SK-N-SH (cell line): ENCODE measurements at regions not wholly inside any gene's neighbourhood (a gene's known extent, or its start where the extent isn't known, plus 50 kb on each side); places are given as distances from the start of the nearest gene placed in this dataset.

Source experiments
- CTCF ChIA-PET: fragments of 300-600, 350-600 bp; formaldehyde crosslinking; extraction: SDS; loops from one replicate; lab custom pipeline; 2021; lab: Yijun Ruan, JAX
- POLR2A ChIA-PET: fragments of 350-600 bp; sonication (Branson Sonifier 250); formaldehyde crosslinking; extraction: SDS; loops from one replicate; lab custom pipeline; 2020; ENCODE audit warnings: antibody characterized with exemption, inconsistent platforms; lab: Yijun Ruan, JAX
- DNase-seq: peaks from one replicate; pipeline ENCODE4 v3.0.0; 2012
- H2AFZ ChIP-seq: fragments of 200-600 bp; sonication (generic); 2 replicates; pipeline ENCODE4 v1.8.1; 2016; ENCODE audit warnings: antibody characterized with exemption, mild to moderate bottlenecking, low read depth
- H3F3A ChIP-seq: fragments of 200-600 bp; sonication (generic); replicated peaks from 2 replicates; pipeline ENCODE3; 2016; ENCODE audit warnings: antibody characterized with exemption, mild to moderate bottlenecking; ENCODE audit not compliant: insufficient read depth
- H3K27ac ChIP-seq, 2 experiments: fragments of 200-500 bp in 1 of 2; fragments of 200-600 bp in 1 of 2; sonication (Bioruptor generic) in 1 of 2; sonication (generic), shearing (Covaris generic) in 1 of 2; 2 replicates each; pipeline versions ENCODE4 v1.5.1 to v1.6.1; 2014 to 2016; ENCODE audit warnings: low read depth in 2 of 2, inconsistent platforms in 1 of 2, low read length in 1 of 2, mild to moderate bottlenecking in 1 of 2, mixed read lengths in 1 of 2
- H3K27me3 ChIP-seq: fragments of 200-600 bp; sonication (generic), shearing (Covaris generic); 2 replicates; pipeline ENCODE4 v1.6.1; 2016; ENCODE audit warnings: mixed run types; ENCODE audit not compliant: insufficient read depth
- H3K36me3 ChIP-seq, 2 experiments: fragments of 200-500 bp in 1 of 2; fragments of 200-600 bp in 1 of 2; sonication (Bioruptor generic) in 1 of 2; sonication (generic) in 1 of 2; replicated peaks in 1 of 2; 2 replicates each; pipeline versions ENCODE3 to v1.5.1; 2014 to 2016; ENCODE audit warnings: low read length in 1 of 2, mild to moderate bottlenecking in 1 of 2; ENCODE audit not compliant: insufficient read depth in 2 of 2, control insufficient read depth in 1 of 2
- H3K4me1 ChIP-seq, 2 experiments: fragments of 200-500 bp in 1 of 2; fragments of 200-600 bp in 1 of 2; sonication (Bioruptor generic) in 1 of 2; sonication (generic), shearing (Covaris generic) in 1 of 2; 2 replicates each; pipeline versions ENCODE4 v1.5.1 to v1.6.1; 2014 to 2016; ENCODE audit warnings: low read depth in 1 of 2, low read length in 1 of 2, mixed run types in 1 of 2; ENCODE audit not compliant: insufficient read depth in 2 of 2, control insufficient read depth in 1 of 2
- H3K4me2 ChIP-seq: fragments of 200-600 bp; sonication (generic), shearing (Covaris generic); 2 replicates; pipeline ENCODE4 v1.6.1; 2017; ENCODE audit warnings: mixed run types
- H3K4me3 ChIP-seq, 2 experiments: fragments of 200-500 bp in 1 of 2; fragments of 200-600 bp in 1 of 2; sonication (Bioruptor generic) in 1 of 2; sonication (generic), shearing (Covaris generic) in 1 of 2; 2 replicates each; pipeline versions ENCODE4 v1.5.1 to v1.8.1; 2014 to 2016; ENCODE audit warnings: low read depth in 2 of 2, inconsistent platforms in 1 of 2, low read length in 1 of 2, mild to moderate bottlenecking in 1 of 2, mixed read lengths in 1 of 2, moderate library complexity in 1 of 2
- H3K79me2 ChIP-seq: fragments of 200-600 bp; sonication (generic); 2 replicates; pipeline ENCODE4 v1.8.1; 2017; ENCODE audit warnings: mild to moderate bottlenecking; ENCODE audit not compliant: insufficient read depth
- H3K9ac ChIP-seq: fragments of 200-600 bp; sonication (generic); 2 replicates; pipeline ENCODE4 v1.6.1; 2017; ENCODE audit warnings: mixed run types
- H3K9me2 ChIP-seq: fragments of 200-600 bp; sonication (generic); 2 replicates; pipeline ENCODE4 v1.6.1; 2017; ENCODE audit warnings: mixed run types
- H3K9me3 ChIP-seq: fragments of 200-600 bp; sonication (generic); 2 replicates; pipeline ENCODE4 v1.6.1; 2017; ENCODE audit warnings: mixed run types, mild to moderate bottlenecking, moderate library complexity
- H4K20me1 ChIP-seq: fragments of 200-600 bp; sonication (generic); 2 replicates; pipeline ENCODE4 v1.6.1; 2017; ENCODE audit warnings: mild to moderate bottlenecking, mixed run types; ENCODE audit not compliant: insufficient read depth
- ELF1 ChIP-seq: IDR thresholded peaks from 2 replicates; pipeline ENCODE4 v1.4.0; 2012
- EZH2phosphoT487 ChIP-seq: fragments of 200-600 bp; sonication (generic); IDR thresholded peaks from 2 replicates; pipeline ENCODE4 v1.6.1; 2017; ENCODE audit warnings: low read depth, mixed run types, mild to moderate bottlenecking, antibody characterized with exemption, moderate library complexity, borderline replicate concordance
- FOXJ3 ChIP-seq: sonication (generic); formaldehyde crosslinking; IDR thresholded peaks from 2 replicates; pipeline ENCODE4 v1.5.1; 2020; ENCODE audit warnings: mild to moderate bottlenecking, missing genetic modification reagents
- FOXM1 ChIP-seq: IDR thresholded peaks from 2 replicates; pipeline ENCODE4 v1.4.0; 2012; ENCODE audit warnings: low read depth, mild to moderate bottlenecking
- GATA2 ChIP-seq: sonication (generic); formaldehyde crosslinking; IDR thresholded peaks from 2 replicates; pipeline ENCODE4 v1.5.0; 2020; ENCODE audit warnings: mild to moderate bottlenecking, missing genetic modification reagents
- POLR2AphosphoS5 ChIP-seq: IDR thresholded peaks from 2 replicates; pipeline ENCODE4 v1.6.1; 2012; ENCODE audit warnings: low read depth, low read length
- RAD21 ChIP-seq: IDR thresholded peaks from 2 replicates; pipeline ENCODE4 v1.6.1; 2012; ENCODE audit warnings: mild to moderate bottlenecking, low read length
- RCOR1 ChIP-seq: fragments of 150-350 bp; IDR thresholded peaks from 2 replicates; pipeline ENCODE4 v1.6.1; 2017; ENCODE audit warnings: antibody characterized with exemption, low read length
- RFX5 ChIP-seq: IDR thresholded peaks from 2 replicates; pipeline ENCODE4 v1.6.1; 2012; ENCODE audit warnings: mild to moderate bottlenecking, improper control_type of control experiment, low read length
- SIN3A ChIP-seq: IDR thresholded peaks from 2 replicates; pipeline ENCODE4 v1.6.1; 2012; ENCODE audit warnings: low read depth, mild to moderate bottlenecking, low read length, moderate library complexity, borderline replicate concordance
- TAF1 ChIP-seq: IDR thresholded peaks from 2 replicates; pipeline ENCODE4 v1.6.1; 2012; ENCODE audit warnings: low read depth, mild to moderate bottlenecking, low read length, moderate library complexity, borderline replicate concordance
- TEAD4 ChIP-seq: IDR thresholded peaks from 2 replicates; pipeline ENCODE4 v1.4.0; 2012; ENCODE audit warnings: mild to moderate bottlenecking, borderline replicate concordance; ENCODE audit not compliant: insufficient read depth
- WGBS: methylation state at CpG from one replicate; pipeline ENCODE4 v1.1.6; 2017; ENCODE audit warnings: low lambda C conversion rate; 5-methylcytosine and 5-hydroxymethylcytosine counted together
- TF ChIP-seq, protein P1 (sequence below): IDR thresholded peaks from 2 replicates; pipeline ENCODE4 v1.4.0; 2012; ENCODE audit warnings: low read depth, borderline replicate concordance
- TF ChIP-seq, protein P2 (sequence below): fragments of 150-350 bp; IDR thresholded peaks from 2 replicates; pipeline ENCODE4 v1.6.1; 2017; ENCODE audit warnings: antibody characterized with exemption, low read length, low read depth, borderline replicate concordance
- TF ChIP-seq, protein P3 (sequence below): IDR thresholded peaks from 2 replicates; pipeline ENCODE4; 2012
- TF ChIP-seq, protein P4 (sequence below): fragments of 150-350 bp; IDR thresholded peaks from 2 replicates; pipeline ENCODE4 v1.6.1; 2016; ENCODE audit warnings: mild to moderate bottlenecking, low read depth, low read length
- TF ChIP-seq, protein P5 (sequence below): IDR thresholded peaks from 2 replicates; pipeline ENCODE4 v1.6.1; 2012; ENCODE audit warnings: mild to moderate bottlenecking, low read depth, low read length, moderate library complexity

DNA sequence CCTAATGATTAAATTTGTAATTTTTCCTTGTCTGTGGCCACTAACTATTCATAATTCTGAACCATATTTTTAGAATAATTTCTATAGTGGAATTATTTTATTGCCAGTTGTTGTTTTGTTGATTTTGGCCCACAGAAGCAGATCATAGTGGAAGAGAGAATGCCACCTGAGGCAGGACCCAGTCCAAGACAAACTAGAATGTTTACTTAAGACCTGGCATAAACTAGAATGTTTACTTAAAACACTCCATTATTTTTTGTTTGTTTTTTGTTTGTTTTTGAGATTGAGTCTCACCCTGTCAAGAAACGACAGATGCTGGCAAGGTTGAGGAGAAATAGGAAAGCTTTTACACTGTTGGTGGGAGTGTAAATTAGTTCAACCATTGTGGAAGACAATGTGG lies 310.2 kb downstream of the MRPL39 start:
- no peak overlapping the region for H3K9ac ChIP-seq
- no peaks in the 10 kb centered on the region for H3K27me3 ChIP-seq
- no peak overlapping the region for H3K4me2 ChIP-seq
- CTCF ChIA-PET, result no interaction called here
- H3F3A ChIP-seq, result no peaks in the 10 kb centered on the region
- H3K36me3 ChIP-seq, result no peaks in the 10 kb centered on the region
- no peaks in the 10 kb centered on the region for H3K9me3 ChIP-seq
- H3K4me1 ChIP-seq, result no peaks in the 10 kb centered on the region
- no peaks in the 10 kb centered on the region for H4K20me1 ChIP-seq
- H3K4me3 ChIP-seq, result no peak overlapping the region
- no peak for DNase-seq
- TF ChIP-seq RAD21, result no peak
- TF ChIP-seq, protein P1, sequence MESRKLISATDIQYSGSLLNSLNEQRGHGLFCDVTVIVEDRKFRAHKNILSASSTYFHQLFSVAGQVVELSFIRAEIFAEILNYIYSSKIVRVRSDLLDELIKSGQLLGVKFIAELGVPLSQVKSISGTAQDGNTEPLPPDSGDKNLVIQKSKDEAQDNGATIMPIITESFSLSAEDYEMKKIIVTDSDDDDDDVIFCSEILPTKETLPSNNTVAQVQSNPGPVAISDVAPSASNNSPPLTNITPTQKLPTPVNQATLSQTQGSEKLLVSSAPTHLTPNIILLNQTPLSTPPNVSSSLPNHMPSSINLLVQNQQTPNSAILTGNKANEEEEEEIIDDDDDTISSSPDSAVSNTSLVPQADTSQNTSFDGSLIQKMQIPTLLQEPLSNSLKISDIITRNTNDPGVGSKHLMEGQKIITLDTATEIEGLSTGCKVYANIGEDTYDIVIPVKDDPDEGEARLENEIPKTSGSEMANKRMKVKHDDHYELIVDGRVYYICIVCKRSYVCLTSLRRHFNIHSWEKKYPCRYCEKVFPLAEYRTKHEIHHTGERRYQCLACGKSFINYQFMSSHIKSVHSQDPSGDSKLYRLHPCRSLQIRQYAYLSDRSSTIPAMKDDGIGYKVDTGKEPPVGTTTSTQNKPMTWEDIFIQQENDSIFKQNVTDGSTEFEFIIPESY, result no peak
- TF ChIP-seq POLR2AphosphoS5, result no peak
- TF ChIP-seq TEAD4, result no peak
- TF ChIP-seq, protein P2, sequence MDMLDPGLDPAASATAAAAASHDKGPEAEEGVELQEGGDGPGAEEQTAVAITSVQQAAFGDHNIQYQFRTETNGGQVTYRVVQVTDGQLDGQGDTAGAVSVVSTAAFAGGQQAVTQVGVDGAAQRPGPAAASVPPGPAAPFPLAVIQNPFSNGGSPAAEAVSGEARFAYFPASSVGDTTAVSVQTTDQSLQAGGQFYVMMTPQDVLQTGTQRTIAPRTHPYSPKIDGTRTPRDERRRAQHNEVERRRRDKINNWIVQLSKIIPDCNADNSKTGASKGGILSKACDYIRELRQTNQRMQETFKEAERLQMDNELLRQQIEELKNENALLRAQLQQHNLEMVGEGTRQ, result no peak
- no peak for TF ChIP-seq FOXJ3 (CRISPR knock-in tag)
- no peak for TF ChIP-seq ELF1
- TF ChIP-seq, protein P3, sequence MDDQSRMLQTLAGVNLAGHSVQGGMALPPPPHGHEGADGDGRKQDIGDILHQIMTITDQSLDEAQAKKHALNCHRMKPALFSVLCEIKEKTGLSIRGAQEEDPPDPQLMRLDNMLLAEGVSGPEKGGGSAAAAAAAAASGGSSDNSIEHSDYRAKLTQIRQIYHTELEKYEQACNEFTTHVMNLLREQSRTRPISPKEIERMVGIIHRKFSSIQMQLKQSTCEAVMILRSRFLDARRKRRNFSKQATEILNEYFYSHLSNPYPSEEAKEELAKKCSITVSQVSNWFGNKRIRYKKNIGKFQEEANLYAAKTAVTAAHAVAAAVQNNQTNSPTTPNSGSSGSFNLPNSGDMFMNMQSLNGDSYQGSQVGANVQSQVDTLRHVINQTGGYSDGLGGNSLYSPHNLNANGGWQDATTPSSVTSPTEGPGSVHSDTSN, result no peak
- TF ChIP-seq, protein P4, sequence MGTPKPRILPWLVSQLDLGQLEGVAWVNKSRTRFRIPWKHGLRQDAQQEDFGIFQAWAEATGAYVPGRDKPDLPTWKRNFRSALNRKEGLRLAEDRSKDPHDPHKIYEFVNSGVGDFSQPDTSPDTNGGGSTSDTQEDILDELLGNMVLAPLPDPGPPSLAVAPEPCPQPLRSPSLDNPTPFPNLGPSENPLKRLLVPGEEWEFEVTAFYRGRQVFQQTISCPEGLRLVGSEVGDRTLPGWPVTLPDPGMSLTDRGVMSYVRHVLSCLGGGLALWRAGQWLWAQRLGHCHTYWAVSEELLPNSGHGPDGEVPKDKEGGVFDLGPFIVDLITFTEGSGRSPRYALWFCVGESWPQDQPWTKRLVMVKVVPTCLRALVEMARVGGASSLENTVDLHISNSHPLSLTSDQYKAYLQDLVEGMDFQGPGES, result no peak
- TF ChIP-seq, protein P5, sequence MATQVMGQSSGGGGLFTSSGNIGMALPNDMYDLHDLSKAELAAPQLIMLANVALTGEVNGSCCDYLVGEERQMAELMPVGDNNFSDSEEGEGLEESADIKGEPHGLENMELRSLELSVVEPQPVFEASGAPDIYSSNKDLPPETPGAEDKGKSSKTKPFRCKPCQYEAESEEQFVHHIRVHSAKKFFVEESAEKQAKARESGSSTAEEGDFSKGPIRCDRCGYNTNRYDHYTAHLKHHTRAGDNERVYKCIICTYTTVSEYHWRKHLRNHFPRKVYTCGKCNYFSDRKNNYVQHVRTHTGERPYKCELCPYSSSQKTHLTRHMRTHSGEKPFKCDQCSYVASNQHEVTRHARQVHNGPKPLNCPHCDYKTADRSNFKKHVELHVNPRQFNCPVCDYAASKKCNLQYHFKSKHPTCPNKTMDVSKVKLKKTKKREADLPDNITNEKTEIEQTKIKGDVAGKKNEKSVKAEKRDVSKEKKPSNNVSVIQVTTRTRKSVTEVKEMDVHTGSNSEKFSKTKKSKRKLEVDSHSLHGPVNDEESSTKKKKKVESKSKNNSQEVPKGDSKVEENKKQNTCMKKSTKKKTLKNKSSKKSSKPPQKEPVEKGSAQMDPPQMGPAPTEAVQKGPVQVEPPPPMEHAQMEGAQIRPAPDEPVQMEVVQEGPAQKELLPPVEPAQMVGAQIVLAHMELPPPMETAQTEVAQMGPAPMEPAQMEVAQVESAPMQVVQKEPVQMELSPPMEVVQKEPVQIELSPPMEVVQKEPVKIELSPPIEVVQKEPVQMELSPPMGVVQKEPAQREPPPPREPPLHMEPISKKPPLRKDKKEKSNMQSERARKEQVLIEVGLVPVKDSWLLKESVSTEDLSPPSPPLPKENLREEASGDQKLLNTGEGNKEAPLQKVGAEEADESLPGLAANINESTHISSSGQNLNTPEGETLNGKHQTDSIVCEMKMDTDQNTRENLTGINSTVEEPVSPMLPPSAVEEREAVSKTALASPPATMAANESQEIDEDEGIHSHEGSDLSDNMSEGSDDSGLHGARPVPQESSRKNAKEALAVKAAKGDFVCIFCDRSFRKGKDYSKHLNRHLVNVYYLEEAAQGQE, result no peak
- no peak for TF ChIP-seq FOXM1
- TF ChIP-seq TAF1, result no peak
- TF ChIP-seq RCOR1, result no peak
- no peak for TF ChIP-seq SIN3A
- no peak for TF ChIP-seq EZH2phosphoT487
- TF ChIP-seq GATA2 (CRISPR knock-in tag), result no peak
- TF ChIP-seq RFX5, result no peak
- H3K27ac ChIP-seq, result no peak overlapping the region
- 84% methylated on average over 1 of the region's 1 CpG for WGBS
- POLR2A ChIA-PET, result no interaction called here
- no peak overlapping the region for H2AFZ ChIP-seq
- no peaks in the 10 kb centered on the region for H3K79me2 ChIP-seq
- H3K9me2 ChIP-seq, result no peaks in the 10 kb centered on the region
